ENCODE measurements at regions not wholly inside any gene's neighbourhood (a gene's known extent, or its start where the extent isn't known, plus 50 kb on each side); places are given as distances from the start of the nearest gene placed in this dataset.

GRCh38 chr17:71628306-71628705 is 492.5 kb upstream of the SOX9 start:
- TF ChIP-seq CTCF (IDR thresholded peaks at IDR 0.05; ENCODE audit: insufficient read depth, low read length, poor library complexity, severe bottlenecking), result no peak
- Histone ChIP-seq H3K4me3 (replicated peaks; ENCODE audit: low read depth, low read length) (no peak overlapping the region), H3K36me3 (ENCODE audit: control insufficient read depth, insufficient read depth, low read length) (no peaks in the 10 kb centered on the region), H3K27me3 (replicated peaks; ENCODE audit: control insufficient read depth, insufficient read depth, low read length) (no peaks in the 10 kb centered on the region)
- no peak for DNase-seq (ENCODE audit: extremely low read depth, insufficient read length)

- no peak for TF ChIP-seq CTCF (IDR thresholded peaks at IDR 0.05; ENCODE audit: insufficient read depth, low read length, poor library complexity, severe bottlenecking)
- no peak overlapping the region for H3K4me3 ChIP-seq (replicated peaks; ENCODE audit: low read depth, low read length)
- H3K27me3 ChIP-seq (replicated peaks; ENCODE audit: control insufficient read depth, insufficient read depth, low read length), result no peaks in the 10 kb centered on the region
- no peak for DNase-seq (ENCODE audit: extremely low read depth, insufficient read length)
- H3K36me3 ChIP-seq (ENCODE audit: control insufficient read depth, insufficient read depth, low read length), result no peaks in the 10 kb centered on the region
Observed at GRCh38 chr17:71631483-71631882, 489.3 kb upstream of the SOX9 start.

- H3K4me3 ChIP-seq (replicated peaks; ENCODE audit: low read depth, low read length), result no peak overlapping the region
- H3K36me3 ChIP-seq (ENCODE audit: control insufficient read depth, insufficient read depth, low read length), result no peaks in the 10 kb centered on the region
- TF ChIP-seq CTCF (IDR thresholded peaks at IDR 0.05; ENCODE audit: insufficient read depth, low read length, poor library complexity, severe bottlenecking), result no peak
- DNase-seq (ENCODE audit: extremely low read depth, insufficient read length), result no peak
- H3K27me3 ChIP-seq (replicated peaks; ENCODE audit: control insufficient read depth, insufficient read depth, low read length), result no peaks in the 10 kb centered on the region
Observed at GRCh38 chr17:71632328-71632727, 488.5 kb upstream of the SOX9 start.

GRCh38 chr17:71633391-71633849 is 487.4 kb upstream of the SOX9 start:
- Histone ChIP-seq H3K36me3 (ENCODE audit: control insufficient read depth, insufficient read depth, low read length) (no peaks in the 10 kb centered on the region), H3K4me3 (replicated peaks; ENCODE audit: low read depth, low read length) (no peak overlapping the region), H3K27me3 (replicated peaks; ENCODE audit: control insufficient read depth, insufficient read depth, low read length) (no peaks in the 10 kb centered on the region)
- DNase-seq (ENCODE audit: extremely low read depth, insufficient read length), result no peak
- TF ChIP-seq CTCF (IDR thresholded peaks at IDR 0.05; ENCODE audit: insufficient read depth, low read length, poor library complexity, severe bottlenecking), result no peak

- no peaks in the 10 kb centered on the region for H3K27me3 ChIP-seq (replicated peaks; ENCODE audit: control insufficient read depth, insufficient read depth, low read length)
- DNase-seq (ENCODE audit: extremely low read depth, insufficient read length), result no peak
- H3K36me3 ChIP-seq (ENCODE audit: control insufficient read depth, insufficient read depth, low read length), result no peaks in the 10 kb centered on the region
- no peak for TF ChIP-seq CTCF (IDR thresholded peaks at IDR 0.05; ENCODE audit: insufficient read depth, low read length, poor library complexity, severe bottlenecking)
- H3K4me3 ChIP-seq (replicated peaks; ENCODE audit: low read depth, low read length), result no peak overlapping the region
Observed at GRCh38 chr17:71634376-71634775, 486.4 kb upstream of the SOX9 start.

GRCh38 chr17:71635187-71635586 is 485.6 kb upstream of the SOX9 start:
- H3K4me3 ChIP-seq (replicated peaks; ENCODE audit: low read depth, low read length), result no peak overlapping the region
- H3K36me3 ChIP-seq (ENCODE audit: control insufficient read depth, insufficient read depth, low read length), result no peaks in the 10 kb centered on the region
- no peak for DNase-seq (ENCODE audit: extremely low read depth, insufficient read length)
- H3K27me3 ChIP-seq (replicated peaks; ENCODE audit: control insufficient read depth, insufficient read depth, low read length), result no peaks in the 10 kb centered on the region
- TF ChIP-seq CTCF (IDR thresholded peaks at IDR 0.05; ENCODE audit: insufficient read depth, low read length, poor library complexity, severe bottlenecking), result no peak

All from GM06990 (cell line).